ENCODE measurements at regions not wholly inside any gene's neighbourhood (a gene's known extent, or its start where the extent isn't known, plus 50 kb on each side); places are given as distances from the start of the nearest gene placed in this dataset.

- no peak overlapping the region for H3K4me3 ChIP-seq
- H3K27ac ChIP-seq (ENCODE audit: low read depth) = no peak overlapping the region
- no peak for ATAC-seq
- Mint-ChIP-seq H3K4me3 (no peak overlapping the region), H3K36me3 (ENCODE audit: low read depth) (no peaks in the 10 kb centered on the region), H3K9me3 (no peaks in the 10 kb centered on the region), H3K4me1 (peaks cover 9% of the 10 kb centered on the region), H3K27ac (no peak overlapping the region), H3K27me3 (ENCODE audit: insufficient read depth, low read depth, poor library complexity) (peaks cover 2% of the 10 kb centered on the region)
- no peaks in the 10 kb centered on the region for H3K4me1 ChIP-seq (ENCODE audit: insufficient read depth)
- no peak for DNase-seq (ENCODE audit: low spot score)
- H3K36me3 ChIP-seq (ENCODE audit: insufficient read depth) = no peaks in the 10 kb centered on the region
- no peaks in the 10 kb centered on the region for H3F3A ChIP-seq (replicated peaks; ENCODE audit: low read depth)
- H3K4me2 ChIP-seq = no peak overlapping the region
- H3K79me2 ChIP-seq (replicated peaks; ENCODE audit: insufficient read depth) = no peaks in the 10 kb centered on the region
- H3K9me2 ChIP-seq (ENCODE audit: insufficient read depth) = no peaks in the 10 kb centered on the region
- TF ChIP-seq CTCF (conservative IDR thresholded peaks at IDR 0.05; ENCODE audit: low read depth in 2 of 2) (no peak), REST (IDR thresholded peaks at IDR 0.05; ENCODE audit: unreplicated experiment) (no peak), EZH2phosphoT487 (IDR thresholded peaks at IDR 0.05; ENCODE audit: unreplicated experiment) (no peak), STAT1 (IDR thresholded peaks at IDR 0.05; ENCODE audit: unreplicated experiment) (no peak), ETS1 (IDR thresholded peaks at IDR 0.05) (no peak), ZNF114 (CRISPR knock-in tag; IDR thresholded peaks at IDR 0.05) (no peak), ZNF331 (CRISPR knock-in tag; IDR thresholded peaks at IDR 0.05; ENCODE audit: low read depth) (no peak), EZH2 (IDR thresholded peaks at IDR 0.05; ENCODE audit: low read depth, unreplicated experiment) (no peak)
- no peaks in the 10 kb centered on the region for H3K27me3 ChIP-seq (ENCODE audit: insufficient read depth)
- H2AFZ ChIP-seq = no peak overlapping the region
- H4K20me1 ChIP-seq (replicated peaks; ENCODE audit: insufficient read depth) = no peaks in the 10 kb centered on the region
Observed at GRCh38 chr2:235358981-235359471, 134.8 kb upstream of the AGAP1 start.

- no peak for DNase-seq (ENCODE audit: low spot score)
- no peak overlapping the region for H3K27ac ChIP-seq (ENCODE audit: low read depth)
- H3K36me3 Mint-ChIP-seq (ENCODE audit: low read depth) = no peaks in the 10 kb centered on the region
- peaks cover 4% of the 10 kb centered on the region for H3K4me1 Mint-ChIP-seq
- H3K9me2 ChIP-seq (ENCODE audit: insufficient read depth) = no peaks in the 10 kb centered on the region
- H3K9me3 Mint-ChIP-seq = no peaks in the 10 kb centered on the region
- H3K4me1 ChIP-seq (ENCODE audit: insufficient read depth) = no peaks in the 10 kb centered on the region
- no peak overlapping the region for H3K4me3 Mint-ChIP-seq
- no peak overlapping the region for H2AFZ ChIP-seq
- no peaks in the 10 kb centered on the region for H3K36me3 ChIP-seq (ENCODE audit: insufficient read depth)
- ATAC-seq = no peak
- H3K27me3 ChIP-seq (ENCODE audit: insufficient read depth) = no peaks in the 10 kb centered on the region
- H3F3A ChIP-seq (replicated peaks; ENCODE audit: low read depth) = no peaks in the 10 kb centered on the region
- TF ChIP-seq NANOG (IDR thresholded peaks at IDR 0.05; ENCODE audit: borderline replicate concordance) (no peak), ZNF114 (CRISPR knock-in tag; IDR thresholded peaks at IDR 0.05) (no peak), ZNF331 (CRISPR knock-in tag; IDR thresholded peaks at IDR 0.05; ENCODE audit: low read depth) (no peak), ETS1 (IDR thresholded peaks at IDR 0.05) (no peak), STAT1 (IDR thresholded peaks at IDR 0.05; ENCODE audit: unreplicated experiment) (no peak), EZH2phosphoT487 (IDR thresholded peaks at IDR 0.05; ENCODE audit: unreplicated experiment) (no peak), CTCF (conservative IDR thresholded peaks at IDR 0.05; ENCODE audit: low read depth in 2 of 2) (no peak), JUNB (IDR thresholded peaks at IDR 0.05; ENCODE audit: unreplicated experiment) (no peak), POLR2AphosphoS5 (IDR thresholded peaks at IDR 0.05; ENCODE audit: low read depth) (no peak)
- H4K20me1 ChIP-seq (replicated peaks; ENCODE audit: insufficient read depth) = no peaks in the 10 kb centered on the region
- H3K27ac Mint-ChIP-seq = no peak overlapping the region
- peaks cover 2% of the 10 kb centered on the region for H3K27me3 Mint-ChIP-seq (ENCODE audit: insufficient read depth, low read depth, poor library complexity)
- no peaks in the 10 kb centered on the region for H3K79me2 ChIP-seq (replicated peaks; ENCODE audit: insufficient read depth)
- H3K4me3 ChIP-seq = no peak overlapping the region
- no peak overlapping the region for H3K4me2 ChIP-seq
Observed at GRCh38 chr2:235360446-235360845, 133.4 kb upstream of the AGAP1 start.

Measured in GM23338 (cell line).